A673 (cell line): ENCODE measurements at regions not wholly inside any gene's neighbourhood (a gene's known extent, or its start where the extent isn't known, plus 50 kb on each side); places are given as distances from the start of the nearest gene placed in this dataset.

Source experiments
- BruUV-seq: library from RNA; stranded (reverse); fragments of 400-500 nt; replicated peaks from 2 replicates; lab custom pipeline; 2021; lab: Mats Ljungman, UMichigan
- CTCF ChIA-PET: fragments of 300-600 bp; sonication (Branson Sonifier 250); formaldehyde crosslinking; loops from one replicate; lab custom pipeline; 2022; ENCODE audit warnings: antibody characterized with exemption; lab: Charles Lee
- POLR2A ChIA-PET: fragments of 300-600 bp; sonication (Branson Sonifier 250); formaldehyde crosslinking; loops from one replicate; lab custom pipeline; 2022; ENCODE audit warnings: antibody characterized with exemption; ENCODE audit not compliant: low non-redundant PET; lab: Charles Lee
- DNase-seq: peaks from one replicate; pipeline ENCODE4 v3.0.0-alpha.2; 2015; ENCODE audit warnings: low spot score
- H3K27ac ChIP-seq: fragments of 200-600 bp; sonication (generic); 2 replicates; pipeline ENCODE4 v1.5.1; 2016; ENCODE audit warnings: mixed run types, low read depth, mild to moderate bottlenecking, mixed read lengths, antibody characterized with exemption, low read length; ENCODE audit not compliant: poor library complexity, severe bottlenecking
- H3K27me3 ChIP-seq: fragments of 200-600 bp; sonication (generic); replicated peaks from 2 replicates; pipeline ENCODE4 v1.6.1; 2017; ENCODE audit warnings: mixed run types, low read depth, mild to moderate bottlenecking, mixed read lengths, antibody characterized with exemption, low read length; ENCODE audit not compliant: insufficient read depth, poor library complexity
- H3K36me3 ChIP-seq: fragments of 200-600 bp; sonication (generic); 2 replicates; pipeline ENCODE4 v1.6.1; 2016; ENCODE audit warnings: mixed run types, mild to moderate bottlenecking, mixed read lengths, antibody characterized with exemption, low read length; ENCODE audit not compliant: insufficient read depth, poor library complexity, severe bottlenecking
- H3K4me1 ChIP-seq: fragments of 200-600 bp; sonication (generic); 2 replicates; pipeline ENCODE4 v1.6.1; 2017; ENCODE audit warnings: mixed run types, mild to moderate bottlenecking, mixed read lengths, antibody characterized with exemption, low read length; ENCODE audit not compliant: insufficient read depth, poor library complexity, severe bottlenecking
- H3K4me3 ChIP-seq: fragments of 200-600 bp; sonication (generic); 2 replicates; pipeline ENCODE4 v1.5.1; 2016; ENCODE audit warnings: low read depth, mixed run types, mild to moderate bottlenecking, mixed read lengths, low read length; ENCODE audit not compliant: poor library complexity, severe bottlenecking
- H3K9me3 ChIP-seq: fragments of 200-600 bp; sonication (generic); 2 replicates; pipeline ENCODE4 v1.6.1; 2016; ENCODE audit warnings: mixed run types, low read depth, mild to moderate bottlenecking, mixed read lengths, antibody characterized with exemption, low read length; ENCODE audit not compliant: poor library complexity, severe bottlenecking
- CTCF ChIP-seq: fragments of 300-800, 200-600 bp; sonication (generic); conservative IDR thresholded peaks from 2 replicates; pipeline ENCODE4 v1.5.1; 2017; ENCODE audit warnings: low read depth, mild to moderate bottlenecking, antibody characterized with exemption, low read length, moderate library complexity, mixed read lengths
- EZH2 ChIP-seq: fragments of 200-600 bp; sonication (generic); IDR thresholded peaks from 2 replicates; pipeline ENCODE4 v1.6.1; 2017; ENCODE audit warnings: borderline replicate concordance, low read depth, mild to moderate bottlenecking, mixed read lengths, antibody characterized with exemption, low read length; ENCODE audit not compliant: poor library complexity, severe bottlenecking
- intact Hi-C: fragments of 100-400 bp; cut with micrococcal nuclease; formaldehyde crosslinking; loops from one replicate; pipeline ENCODE4 v1.10.0; 2022; ENCODE audit not compliant: unreplicated experiment

GRCh38 chr14:62064751-62065323 is 302.6 kb downstream of the SNAPC1 start:
- no peaks in the 10 kb centered on the region for H3K4me1 ChIP-seq
- intact Hi-C loops, result no loop called here
- DNase-seq, result no peak
- no peak overlapping the region for H3K27ac ChIP-seq
- ChIA-PET CTCF (no interaction called here), POLR2A (no interaction called here)
- H3K36me3 ChIP-seq, result no peaks in the 10 kb centered on the region
- no peaks in the 10 kb centered on the region for H3K9me3 ChIP-seq
- TF ChIP-seq EZH2 (no peak), CTCF (no peak)
- H3K27me3 ChIP-seq, result no peaks in the 10 kb centered on the region
- no TSS peak for BruUV-seq
- H3K4me3 ChIP-seq, result no peak overlapping the region

DNA sequence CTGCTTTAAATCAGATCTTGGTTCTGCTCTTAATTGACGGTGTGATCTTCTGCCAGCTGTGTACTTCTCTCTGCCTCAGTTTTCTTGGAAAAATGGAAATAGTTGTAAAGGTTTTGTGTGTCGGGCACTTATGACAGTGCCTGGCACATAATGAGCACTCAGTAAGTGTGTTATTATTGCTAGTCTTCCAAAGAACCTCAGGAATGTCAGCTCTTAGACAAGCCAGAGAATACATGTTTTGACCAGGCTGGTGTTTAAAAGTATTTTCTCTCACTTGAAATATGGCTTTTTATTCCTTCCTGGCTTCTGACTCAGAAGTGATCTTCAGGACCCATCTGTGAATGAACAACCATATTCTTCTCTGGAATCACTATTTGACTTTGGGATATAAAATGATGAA is 304.1 kb downstream of the SNAPC1 start:
- CTCF ChIA-PET, result no interaction called here

DNA sequence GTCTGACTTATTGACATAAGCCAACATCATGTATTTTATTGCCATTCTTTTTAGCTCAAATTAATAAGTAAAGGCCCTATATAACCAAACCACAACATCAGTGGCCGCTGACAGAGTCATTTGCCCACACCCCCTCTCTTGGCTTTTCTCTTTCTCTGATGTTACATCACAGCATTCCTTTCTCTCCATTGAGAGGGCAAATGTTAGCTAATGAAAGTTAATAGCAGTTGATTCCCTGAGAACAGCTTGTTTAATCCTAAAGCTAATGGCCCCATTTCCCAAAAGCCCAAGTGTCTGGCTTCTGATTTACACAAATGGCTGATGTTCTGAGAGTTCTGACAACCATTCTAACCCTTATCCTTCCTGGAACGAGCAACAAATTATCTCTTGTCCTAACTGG is 308.8 kb downstream of the SNAPC1 start:
- no peak overlapping the region for H3K27ac ChIP-seq
- no peaks in the 10 kb centered on the region for H3K27me3 ChIP-seq
- CTCF ChIA-PET, result no interaction called here
- no peaks in the 10 kb centered on the region for H3K36me3 ChIP-seq
- no peak for DNase-seq
- H3K4me3 ChIP-seq, result no peak overlapping the region
- BruUV-seq, result no TSS peak
- intact Hi-C loops, result no loop called here
- no peak for TF ChIP-seq EZH2
- no peak for TF ChIP-seq CTCF
- H3K4me1 ChIP-seq, result peaks cover 5% of the 10 kb centered on the region
- POLR2A ChIA-PET, result no interaction called here
- no peaks in the 10 kb centered on the region for H3K9me3 ChIP-seq

More for the DNA sequence above, 304.1 kb downstream of the SNAPC1 start:
- DNase-seq, result no peak
- no peaks in the 10 kb centered on the region for H3K27me3 ChIP-seq
- no peak for TF ChIP-seq EZH2
- no peak for TF ChIP-seq CTCF
- BruUV-seq, result no TSS peak
- POLR2A ChIA-PET, result no interaction called here
- no peak overlapping the region for H3K27ac ChIP-seq
- no peaks in the 10 kb centered on the region for H3K4me1 ChIP-seq
- H3K36me3 ChIP-seq, result no peaks in the 10 kb centered on the region
- intact Hi-C loops, result no loop called here
- no peak overlapping the region for H3K4me3 ChIP-seq
- no peaks in the 10 kb centered on the region for H3K9me3 ChIP-seq
